ENCODE measurements at regions not wholly inside any gene's neighbourhood (a gene's known extent, or its start where the extent isn't known, plus 50 kb on each side); places are given as distances from the start of the nearest gene placed in this dataset.

DNA sequence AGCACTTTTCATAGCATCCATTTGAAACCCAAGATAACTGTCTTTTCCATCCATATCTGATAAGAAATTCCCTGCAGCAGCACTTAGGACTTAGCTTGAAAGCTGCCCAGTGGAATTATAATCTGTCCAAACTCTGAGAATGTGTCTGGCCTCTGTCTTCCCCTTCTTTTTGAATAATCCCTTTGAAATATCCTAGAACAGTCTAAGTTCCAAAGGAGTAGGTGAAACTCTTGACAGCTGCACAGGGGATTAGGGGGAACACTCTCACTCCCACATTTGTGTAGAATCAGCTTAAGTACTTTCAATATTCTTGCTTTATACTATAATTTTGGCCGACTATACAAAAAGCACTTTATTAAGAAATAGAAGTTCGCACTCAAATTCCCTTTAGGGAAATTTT is 157.7 kb downstream of the PAPSS1 start:
- ChIA-PET CTCF (interaction anchor here (0.8 kb wide), 1 partner anchor 25 kb away, joined by 3 read pairs; no protein-coding TSS in a partner anchor), POLR2A (no interaction called here)
- H3K9me3 Mint-ChIP-seq, result peaks cover 8% of the 10 kb centered on the region
- H3K4me1 Mint-ChIP-seq (ENCODE audit: low read depth), result no peaks in the 10 kb centered on the region
- no peak for DNase-seq
- no peak overlapping the region for H3K4me3 Mint-ChIP-seq
- H3K36me3 Mint-ChIP-seq, result no peaks in the 10 kb centered on the region
- intact Hi-C loops (cut with micrococcal nuclease), result no loop called here
- H3K27ac Mint-ChIP-seq, result no peak overlapping the region
- H3K27me3 Mint-ChIP-seq, result peaks cover 6% of the 10 kb centered on the region

DNA sequence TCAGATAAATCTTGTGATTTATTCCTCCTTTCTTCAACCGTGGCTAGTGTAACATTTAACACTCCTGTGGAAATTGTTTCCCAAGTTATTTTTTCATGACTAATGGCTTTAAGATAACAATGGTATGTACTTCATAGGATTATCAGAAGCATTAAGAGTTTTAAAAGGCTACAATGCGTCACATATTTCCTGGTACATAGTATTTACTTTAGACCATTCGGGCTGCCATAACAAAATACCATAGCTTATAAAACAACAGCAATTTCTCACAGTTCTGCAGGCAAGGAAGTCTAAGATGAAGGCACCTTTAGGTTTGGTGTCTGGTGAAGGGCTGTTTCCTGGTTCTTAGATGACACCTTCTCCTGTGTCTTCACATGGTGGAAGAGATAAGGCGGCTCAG is 158.6 kb downstream of the PAPSS1 start:
- Mint-ChIP-seq H3K4me1 (ENCODE audit: low read depth) (no peaks in the 10 kb centered on the region), H3K27ac (no peak overlapping the region), H3K9me3 (peaks cover 8% of the 10 kb centered on the region), H3K36me3 (no peaks in the 10 kb centered on the region), H3K27me3 (peaks cover 6% of the 10 kb centered on the region), H3K4me3 (no peak overlapping the region)
- CTCF ChIA-PET, result interaction anchor here (0.8 kb wide), 1 partner anchor 24 kb away, joined by 3 read pairs; no protein-coding TSS in a partner anchor
- no peak for DNase-seq
- POLR2A ChIA-PET, result no interaction called here
- intact Hi-C loops (cut with micrococcal nuclease), result no loop called here

DNA sequence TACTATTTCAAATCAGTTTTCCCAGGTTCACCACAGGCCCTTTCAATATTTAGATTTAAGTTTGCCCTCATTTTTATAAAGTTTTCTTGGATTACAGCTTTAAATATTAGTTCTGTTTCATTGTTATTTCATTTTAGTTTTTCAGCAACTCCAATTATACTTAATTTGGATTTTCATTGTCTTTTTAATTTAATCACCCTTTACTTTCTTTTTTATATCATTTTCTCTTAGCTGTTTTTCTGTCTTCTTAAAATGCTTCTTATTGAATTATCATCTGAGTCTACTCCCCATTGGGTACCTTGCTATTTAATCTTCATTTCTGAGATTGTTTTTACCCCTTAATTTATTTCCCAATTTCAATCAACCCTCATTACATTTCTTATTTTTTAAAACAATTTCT is 160.4 kb downstream of the PAPSS1 start:
- Mint-ChIP-seq H3K4me3 (no peak overlapping the region), H3K27me3 (peaks cover 6% of the 10 kb centered on the region), H3K9me3 (peaks cover 8% of the 10 kb centered on the region), H3K36me3 (no peaks in the 10 kb centered on the region), H3K27ac (no peak overlapping the region), H3K4me1 (ENCODE audit: low read depth) (no peaks in the 10 kb centered on the region)
- POLR2A ChIA-PET, result no interaction called here
- intact Hi-C loops (cut with micrococcal nuclease), result loop anchor here (5.0 to 10.0 kb wide), 2 partner anchors 163 to 335 kb away; partner anchors contain the start of gene PAPSS1
- CTCF ChIA-PET, result interaction anchor here (0.8 to 2.2 kb wide), 4 partner anchors 19 to 178 kb away, joined by 3 to 5 read pairs (median 4); no protein-coding TSS in a partner anchor
- no peak for DNase-seq

DNA sequence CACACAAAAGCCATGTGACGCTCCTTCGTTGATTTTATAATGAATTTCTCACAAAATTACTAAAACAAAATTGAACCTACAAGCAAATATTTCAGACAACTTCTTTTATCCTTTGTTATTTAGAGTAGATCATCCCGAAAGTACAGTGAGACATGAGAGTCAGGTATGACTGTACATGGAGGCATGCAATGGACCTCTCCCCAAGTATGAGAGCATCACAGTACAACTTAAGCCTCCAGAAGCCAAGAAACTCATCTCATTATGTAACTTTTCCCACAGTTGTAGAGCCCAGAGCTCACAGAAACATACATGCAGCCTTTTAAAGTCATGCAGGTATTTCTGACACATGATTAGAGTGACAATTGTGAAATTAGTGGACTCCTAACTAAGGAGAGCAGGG is 167.7 kb downstream of the PAPSS1 start:
- Mint-ChIP-seq H3K9me3 (peaks cover 2% of the 10 kb centered on the region), H3K4me3 (no peak overlapping the region), H3K4me1 (ENCODE audit: low read depth) (no peaks in the 10 kb centered on the region), H3K27me3 (no peaks in the 10 kb centered on the region), H3K27ac (no peak overlapping the region), H3K36me3 (no peaks in the 10 kb centered on the region)
- ChIA-PET CTCF (no interaction called here), POLR2A (no interaction called here)
- intact Hi-C loops (cut with micrococcal nuclease), result loop anchor here (5.0 to 10.0 kb wide), 2 partner anchors 185 to 342 kb away; no protein-coding TSS in a partner anchor
- DNase-seq, result no peak

DNA sequence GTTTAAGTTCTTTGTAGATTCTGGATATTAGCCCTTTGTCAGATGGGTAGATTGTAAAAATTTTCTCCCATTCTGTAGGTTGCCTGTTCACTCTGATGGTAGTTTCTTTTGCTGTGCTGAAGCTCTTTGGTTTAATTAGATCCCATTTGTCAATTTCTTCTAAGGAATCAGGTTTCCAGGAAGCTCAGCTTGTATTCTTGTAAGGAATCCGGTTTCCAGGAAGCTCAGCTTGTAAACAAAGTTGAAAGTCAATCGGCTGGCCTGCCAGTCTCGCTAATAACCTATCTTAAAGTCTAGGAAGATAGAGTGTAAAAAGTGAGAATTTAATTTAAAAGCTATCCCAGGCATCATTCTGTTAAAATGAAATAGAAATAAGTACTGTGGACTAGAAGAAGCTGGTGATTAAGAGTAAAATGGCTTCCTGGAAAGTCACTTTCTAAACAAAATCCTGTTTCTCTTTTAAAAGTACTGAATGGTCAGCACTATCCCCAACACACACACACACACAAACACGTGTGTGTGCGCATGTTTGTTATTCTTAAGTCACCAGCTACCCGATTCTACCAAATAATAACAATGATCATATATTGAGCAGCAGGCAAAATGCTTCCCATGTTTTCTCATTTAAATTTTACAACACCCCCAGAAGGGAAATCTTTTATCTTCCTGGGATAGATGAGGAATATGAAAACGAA is 171.7 kb downstream of the PAPSS1 start:
- H3K27ac Mint-ChIP-seq, result no peak overlapping the region
- no peaks in the 10 kb centered on the region for H3K36me3 Mint-ChIP-seq
- intact Hi-C loops (cut with micrococcal nuclease), result no loop called here
- no peaks in the 10 kb centered on the region for H3K9me3 Mint-ChIP-seq
- ChIA-PET POLR2A (no interaction called here), CTCF (no interaction called here)
- DNase-seq, result no peak
- H3K27me3 Mint-ChIP-seq, result no peaks in the 10 kb centered on the region
- H3K4me3 Mint-ChIP-seq, result no peak overlapping the region
- no peaks in the 10 kb centered on the region for H3K4me1 Mint-ChIP-seq (ENCODE audit: low read depth)

GRCh38 chr4:107546638-107547037 is 173.4 kb downstream of the PAPSS1 start:
- CTCF ChIA-PET, result no interaction called here
- H3K27ac Mint-ChIP-seq, result no peak overlapping the region
- H3K4me1 Mint-ChIP-seq (ENCODE audit: low read depth), result no peaks in the 10 kb centered on the region
- no peaks in the 10 kb centered on the region for H3K9me3 Mint-ChIP-seq
- H3K4me3 Mint-ChIP-seq, result no peak overlapping the region
- H3K27me3 Mint-ChIP-seq, result no peaks in the 10 kb centered on the region
- intact Hi-C loops (cut with micrococcal nuclease), result no loop called here
- POLR2A ChIA-PET, result no interaction called here
- no peaks in the 10 kb centered on the region for H3K36me3 Mint-ChIP-seq
- DNase-seq, result no peak

GRCh38 chr4:107541511-107541910 is 178.5 kb downstream of the PAPSS1 start:
- H3K4me3 Mint-ChIP-seq, result no peak overlapping the region
- H3K9me3 Mint-ChIP-seq, result no peaks in the 10 kb centered on the region
- no peaks in the 10 kb centered on the region for H3K4me1 Mint-ChIP-seq (ENCODE audit: low read depth)
- POLR2A ChIA-PET, result no interaction called here
- no peak for DNase-seq
- CTCF ChIA-PET, result no interaction called here
- H3K36me3 Mint-ChIP-seq, result no peaks in the 10 kb centered on the region
- H3K27ac Mint-ChIP-seq, result no peak overlapping the region
- intact Hi-C loops (cut with micrococcal nuclease), result no loop called here
- H3K27me3 Mint-ChIP-seq, result no peaks in the 10 kb centered on the region

DNA sequence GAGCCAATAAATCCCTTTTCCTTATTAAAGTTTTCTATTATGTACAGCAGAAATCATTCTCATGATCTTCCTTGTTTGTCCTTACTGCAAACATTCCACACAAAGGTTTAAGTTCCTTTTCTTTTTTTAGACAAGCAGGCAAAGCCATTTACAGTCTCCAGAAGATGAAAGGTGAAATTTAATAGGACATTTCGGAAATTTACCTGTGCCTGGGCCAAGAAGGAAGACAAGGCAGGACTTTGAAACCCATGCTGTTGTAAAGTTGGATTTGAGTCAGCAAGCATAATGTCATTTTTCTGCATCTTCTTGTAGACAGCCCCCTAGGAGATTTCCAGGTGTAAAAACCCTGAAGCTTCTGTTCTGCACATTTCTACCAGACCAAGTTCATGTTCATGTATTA is 188.1 kb downstream of the PAPSS1 start:
- Mint-ChIP-seq H3K27ac (no peak overlapping the region), H3K27me3 (no peaks in the 10 kb centered on the region), H3K4me3 (no peak overlapping the region), H3K9me3 (no peaks in the 10 kb centered on the region), H3K4me1 (ENCODE audit: low read depth) (no peaks in the 10 kb centered on the region), H3K36me3 (no peaks in the 10 kb centered on the region)
- POLR2A ChIA-PET, result no interaction called here
- intact Hi-C loops (cut with micrococcal nuclease), result no loop called here
- no peak for DNase-seq
- CTCF ChIA-PET, result no interaction called here

DNA sequence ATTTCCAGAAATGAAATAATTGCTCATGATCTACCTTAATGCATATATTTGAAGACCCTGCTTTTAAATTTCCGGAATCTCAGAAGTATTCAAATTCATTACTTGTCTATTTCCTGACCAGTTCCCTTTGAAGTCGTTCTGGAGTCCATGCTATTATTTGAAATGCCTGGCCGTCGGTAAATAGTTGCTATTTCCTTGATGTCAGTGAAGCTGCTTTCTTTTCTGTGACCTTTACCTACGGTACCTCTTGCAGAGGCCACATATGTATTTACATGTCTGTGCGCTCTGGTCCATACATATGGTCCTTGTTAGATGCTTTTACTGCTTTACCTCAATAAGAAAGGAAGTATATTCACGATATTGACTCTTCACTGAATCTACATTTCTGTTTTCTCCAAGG is 199.7 kb downstream of the PAPSS1 start:
- intact Hi-C loops (cut with micrococcal nuclease), result no loop called here
- ChIA-PET POLR2A (no interaction called here), CTCF (no interaction called here)
- Mint-ChIP-seq H3K4me3 (no peak overlapping the region), H3K27ac (no peak overlapping the region), H3K36me3 (no peaks in the 10 kb centered on the region), H3K4me1 (ENCODE audit: low read depth) (no peaks in the 10 kb centered on the region), H3K9me3 (peaks cover 4% of the 10 kb centered on the region), H3K27me3 (peaks cover under 1% of the 10 kb centered on the region)
- no peak for DNase-seq

- H3K4me1 Mint-ChIP-seq (ENCODE audit: low read depth), result no peaks in the 10 kb centered on the region
- ChIA-PET POLR2A (no interaction called here), CTCF (no interaction called here)
- no peak for DNase-seq
- H3K9me3 Mint-ChIP-seq, result peaks cover 4% of the 10 kb centered on the region
- no peak overlapping the region for H3K27ac Mint-ChIP-seq
- intact Hi-C loops (cut with micrococcal nuclease), result no loop called here
- H3K27me3 Mint-ChIP-seq, result no peaks in the 10 kb centered on the region
- no peak overlapping the region for H3K4me3 Mint-ChIP-seq
- H3K36me3 Mint-ChIP-seq, result no peaks in the 10 kb centered on the region
Measured at GRCh38 chr4:107519053-107519452, 201.0 kb downstream of the PAPSS1 start.

DNA sequence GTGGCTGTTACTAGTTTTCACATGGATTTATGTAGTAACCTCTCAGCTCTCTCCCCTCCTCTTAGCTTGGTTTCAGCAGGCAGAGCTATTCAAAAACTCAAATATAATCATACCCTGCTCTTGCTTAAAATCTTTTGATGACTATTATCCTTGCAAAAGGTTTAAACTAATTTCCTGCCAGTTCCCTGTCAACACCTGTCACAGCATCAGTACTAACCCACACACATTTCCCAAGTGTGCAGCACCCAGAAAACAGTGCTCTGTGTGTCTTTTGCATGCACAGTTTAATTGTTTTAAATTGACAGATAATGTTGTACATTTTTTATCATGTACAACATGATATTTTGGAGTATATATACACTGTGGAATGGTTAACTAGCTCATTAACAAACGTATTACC is 202.0 kb downstream of the PAPSS1 start:
- DNase-seq, result no peak
- Mint-ChIP-seq H3K36me3 (no peaks in the 10 kb centered on the region), H3K9me3 (peaks cover 4% of the 10 kb centered on the region), H3K4me3 (no peak overlapping the region), H3K4me1 (ENCODE audit: low read depth) (no peaks in the 10 kb centered on the region), H3K27me3 (no peaks in the 10 kb centered on the region), H3K27ac (no peak overlapping the region)
- CTCF ChIA-PET, result no interaction called here
- POLR2A ChIA-PET, result no interaction called here
- intact Hi-C loops (cut with micrococcal nuclease), result no loop called here

DNA sequence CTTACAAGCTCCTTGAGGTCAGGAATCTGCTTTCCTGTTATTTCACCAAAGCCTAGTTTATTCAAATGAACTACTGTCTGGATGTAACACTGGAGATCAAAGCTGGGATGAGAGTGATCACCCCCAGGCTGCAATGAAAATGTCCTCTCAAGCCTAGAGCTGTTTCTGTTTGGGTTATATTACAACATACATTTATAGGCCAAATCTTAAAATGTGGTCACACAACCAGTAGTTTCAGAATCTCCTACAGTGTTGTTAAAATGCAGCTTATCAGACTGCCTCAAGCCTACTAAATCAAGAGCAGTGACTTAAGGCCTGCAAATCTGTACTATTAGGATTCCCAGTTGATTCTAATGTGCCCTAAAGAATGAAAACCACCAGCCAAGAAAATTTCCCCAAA is 207.5 kb downstream of the PAPSS1 start:
- Mint-ChIP-seq H3K27ac (no peak overlapping the region), H3K4me1 (ENCODE audit: low read depth) (no peaks in the 10 kb centered on the region), H3K27me3 (no peaks in the 10 kb centered on the region), H3K36me3 (no peaks in the 10 kb centered on the region), H3K4me3 (no peak overlapping the region), H3K9me3 (peaks cover 4% of the 10 kb centered on the region)
- intact Hi-C loops (cut with micrococcal nuclease), result no loop called here
- no peak for DNase-seq
- POLR2A ChIA-PET, result no interaction called here
- CTCF ChIA-PET, result no interaction called here

DNA sequence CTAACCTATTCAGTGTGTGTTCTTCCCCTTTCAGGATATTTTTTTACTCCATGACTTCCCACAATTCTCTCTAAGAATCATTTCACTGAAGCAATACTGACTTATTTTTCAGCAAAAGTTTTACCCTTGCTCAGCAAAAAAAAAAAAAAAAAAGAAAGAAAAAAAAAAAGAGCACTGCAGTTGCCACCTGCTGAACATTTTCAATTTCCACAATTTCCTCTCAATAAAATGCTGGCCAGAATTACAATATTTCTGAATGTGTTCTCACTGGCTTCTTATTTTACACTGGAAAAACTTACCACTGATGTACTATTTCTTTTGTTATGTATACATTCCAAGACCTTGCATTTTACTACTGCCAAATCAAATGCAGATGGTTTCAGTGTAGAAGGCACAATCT is 210.4 kb downstream of the PAPSS1 start:
- Mint-ChIP-seq H3K9me3 (no peaks in the 10 kb centered on the region), H3K27me3 (no peaks in the 10 kb centered on the region), H3K4me1 (ENCODE audit: low read depth) (no peaks in the 10 kb centered on the region), H3K27ac (no peak overlapping the region), H3K4me3 (no peak overlapping the region), H3K36me3 (no peaks in the 10 kb centered on the region)
- POLR2A ChIA-PET, result no interaction called here
- CTCF ChIA-PET, result no interaction called here
- DNase-seq, result no peak
- intact Hi-C loops (cut with micrococcal nuclease), result no loop called here

All from activated CD4-positive, alpha-beta memory T cell treated with anti-CD3 and anti-CD28 coated beads for 36 hours (primary cell).